ENCODE measurements at regions not wholly inside any gene's neighbourhood (a gene's known extent, or its start where the extent isn't known, plus 50 kb on each side); places are given as distances from the start of the nearest gene placed in this dataset.

DNA sequence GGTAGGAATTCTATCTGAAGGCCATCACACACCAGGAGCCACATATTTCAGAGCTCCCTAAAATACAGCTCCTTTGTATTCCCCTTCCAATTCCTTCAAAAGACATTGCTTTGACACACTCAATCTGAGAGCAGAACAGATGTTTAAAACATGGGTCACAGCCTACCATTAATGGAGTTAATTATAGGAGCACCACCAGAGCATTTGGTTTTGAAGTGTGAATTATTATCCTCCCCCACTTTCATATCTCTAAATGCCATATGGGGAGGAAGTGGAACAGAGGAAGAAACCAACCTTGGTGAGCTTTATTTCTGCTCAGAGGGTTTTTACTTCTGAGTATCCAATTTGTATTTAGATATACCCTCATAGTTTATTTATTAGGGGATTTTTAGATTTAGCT, 50.7 kb upstream of the TNFRSF21 start:
- DNase-seq (no peak), ATAC-seq (replicated peaks) (peak; percentile 70 to 76)
- H3K9me3 Mint-ChIP-seq, result peaks cover 0 to 2% of the 10 kb centered on the region in 2 donors
- no peaks in the 10 kb centered on the region for H3K36me3 Mint-ChIP-seq
- H3K27me3 Mint-ChIP-seq, result no peaks in the 10 kb centered on the region
- H3K27ac Mint-ChIP-seq, result no peak overlapping the region
- H3K4me3 Mint-ChIP-seq, result no peak overlapping the region
- peaks cover 24 to 48% of the 10 kb centered on the region in 2 donors for H3K4me1 Mint-ChIP-seq

DNA sequence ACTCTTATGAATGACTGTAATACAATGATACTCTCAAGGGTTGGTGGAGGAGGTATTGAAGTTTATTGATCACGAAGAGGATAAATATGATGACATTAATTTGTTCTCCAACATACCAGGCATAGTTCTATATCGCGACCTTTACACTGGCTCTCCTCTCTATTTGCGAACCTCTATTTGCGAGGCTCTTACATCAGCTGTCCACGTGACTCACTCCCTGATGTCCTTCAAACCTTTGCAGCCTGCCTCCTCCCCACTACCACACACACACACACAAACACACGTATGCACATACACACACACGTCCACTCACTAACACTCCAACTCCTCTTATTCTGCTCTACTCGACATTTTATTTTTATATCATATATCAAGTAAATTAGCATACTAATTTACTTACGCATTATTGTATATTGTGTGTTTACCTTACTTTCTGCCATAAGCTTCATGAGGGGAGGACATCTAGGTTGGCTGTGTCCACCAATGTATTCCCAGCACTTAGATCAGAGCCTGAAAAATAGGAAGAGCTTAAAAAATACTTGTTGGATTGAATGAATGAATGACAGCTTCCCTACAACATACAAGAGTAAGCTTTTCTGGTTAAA, 53.3 kb upstream of the TNFRSF21 start:
- DNase-seq (no peak), ATAC-seq (replicated peaks) (no peak)
- no peaks in the 10 kb centered on the region for H3K36me3 Mint-ChIP-seq
- peaks cover 0 to 2% of the 10 kb centered on the region in 2 donors for H3K9me3 Mint-ChIP-seq
- H3K4me1 Mint-ChIP-seq, result peaks cover 17 to 39% of the 10 kb centered on the region in 2 donors
- no peak overlapping the region for H3K4me3 Mint-ChIP-seq
- H3K27ac Mint-ChIP-seq, result no peak overlapping the region
- H3K27me3 Mint-ChIP-seq, result no peaks in the 10 kb centered on the region

DNA sequence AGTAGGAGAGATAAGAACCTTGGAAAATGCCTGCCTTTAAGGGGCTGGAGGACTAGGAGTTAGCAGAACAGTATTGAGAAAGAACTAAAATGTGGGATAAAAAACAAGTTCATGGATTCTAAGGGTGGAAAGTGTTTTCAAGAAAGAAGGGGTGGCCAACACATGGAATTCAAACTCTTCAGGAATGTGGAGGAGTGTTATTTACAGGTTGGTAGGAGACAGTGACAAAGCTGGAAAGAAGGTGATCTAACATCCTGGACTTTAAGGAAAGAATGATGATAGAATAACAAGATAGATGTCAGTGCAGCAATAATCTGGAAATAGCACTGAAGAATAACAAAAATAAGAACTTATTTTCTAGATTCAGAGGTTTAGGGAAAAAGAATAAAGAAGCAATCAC, 54.0 kb upstream of the TNFRSF21 start:
- ATAC-seq (replicated peaks) (no peak), DNase-seq (no peak)
- peaks cover 0 to 2% of the 10 kb centered on the region in 2 donors for H3K9me3 Mint-ChIP-seq
- no peak overlapping the region for H3K4me3 Mint-ChIP-seq
- no peaks in the 10 kb centered on the region for H3K27me3 Mint-ChIP-seq
- peaks cover 12 to 31% of the 10 kb centered on the region in 2 donors for H3K4me1 Mint-ChIP-seq
- no peak overlapping the region for H3K27ac Mint-ChIP-seq
- no peaks in the 10 kb centered on the region for H3K36me3 Mint-ChIP-seq

DNA sequence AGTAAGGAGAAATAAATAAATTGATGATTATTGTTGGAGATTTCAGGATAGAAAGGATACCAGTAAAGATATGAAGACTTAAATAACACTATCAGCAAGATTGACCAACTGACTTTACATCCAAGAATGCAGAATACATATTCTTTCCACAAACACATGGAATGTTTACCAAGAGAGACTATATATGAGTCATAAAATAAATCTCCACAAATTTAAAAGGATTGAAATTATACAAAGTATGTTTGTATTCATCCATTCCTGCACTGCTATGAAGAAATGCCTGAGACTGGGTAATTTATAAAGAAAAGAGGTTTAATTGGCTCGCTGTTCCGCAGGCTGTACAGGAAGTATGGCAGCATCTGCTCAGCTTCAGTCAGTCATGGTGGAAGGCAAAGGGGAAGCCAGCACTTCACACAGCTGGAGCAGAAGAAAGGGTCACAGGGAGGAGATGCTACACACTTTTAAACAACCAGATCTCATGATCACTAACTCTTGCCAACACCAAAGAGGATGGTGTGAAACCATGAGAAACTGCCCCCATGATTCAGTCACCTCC, 56.7 kb upstream of the TNFRSF21 start:
- Mint-ChIP-seq H3K4me3 (no peak overlapping the region), H3K9me3 (no peaks in the 10 kb centered on the region), H3K27ac (no peak overlapping the region), H3K36me3 (no peaks in the 10 kb centered on the region), H3K27me3 (no peaks in the 10 kb centered on the region), H3K4me1 (peaks cover 0 to 5% of the 10 kb centered on the region in 2 donors)
- no peak for ATAC-seq (replicated peaks)
- DNase-seq, result no peak

DNA sequence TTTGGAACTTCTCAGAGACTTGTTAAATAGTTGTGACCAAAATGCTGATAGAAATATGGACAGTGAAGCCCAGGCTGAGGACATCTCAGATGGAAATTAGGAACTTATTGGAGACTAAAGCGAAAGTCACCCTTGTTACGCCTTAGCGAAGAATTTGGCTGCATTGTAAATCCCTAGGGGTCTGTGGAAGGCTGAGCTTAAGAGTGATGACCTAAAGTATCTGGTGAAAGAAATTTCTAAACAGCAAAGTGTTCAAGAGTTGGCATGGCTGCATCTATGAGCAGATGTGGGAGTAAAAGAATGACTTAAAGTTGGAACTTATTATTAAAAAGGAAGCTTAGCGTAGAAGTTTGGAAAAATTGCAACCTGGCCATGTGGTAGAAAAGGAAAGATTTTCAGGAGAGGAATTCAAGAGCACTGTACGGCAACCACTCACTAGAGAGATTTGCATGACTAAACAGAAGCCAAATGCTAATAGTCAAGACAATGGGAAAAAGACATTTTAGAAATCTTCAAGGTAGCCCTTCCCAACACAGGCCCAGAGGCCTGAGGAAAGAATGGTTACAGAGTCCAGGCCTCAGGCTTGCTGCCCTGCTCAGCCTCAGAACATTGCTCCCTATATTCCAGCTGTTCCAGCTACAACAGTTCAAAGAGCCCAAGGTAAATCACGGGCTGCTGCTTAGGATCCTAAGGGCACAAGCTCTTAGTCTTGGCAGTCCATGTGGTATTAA, 61.6 kb upstream of the TNFRSF21 start:
- H3K9me3 Mint-ChIP-seq, result peaks cover 0 to 2% of the 10 kb centered on the region in 2 donors
- H3K27me3 Mint-ChIP-seq, result no peaks in the 10 kb centered on the region
- ATAC-seq (replicated peaks), result no peak
- H3K36me3 Mint-ChIP-seq, result no peaks in the 10 kb centered on the region
- H3K27ac Mint-ChIP-seq, result no peak overlapping the region
- DNase-seq, result no peak
- peaks cover 3 to 10% of the 10 kb centered on the region in 2 donors for H3K4me1 Mint-ChIP-seq
- H3K4me3 Mint-ChIP-seq, result no peak overlapping the region

DNA sequence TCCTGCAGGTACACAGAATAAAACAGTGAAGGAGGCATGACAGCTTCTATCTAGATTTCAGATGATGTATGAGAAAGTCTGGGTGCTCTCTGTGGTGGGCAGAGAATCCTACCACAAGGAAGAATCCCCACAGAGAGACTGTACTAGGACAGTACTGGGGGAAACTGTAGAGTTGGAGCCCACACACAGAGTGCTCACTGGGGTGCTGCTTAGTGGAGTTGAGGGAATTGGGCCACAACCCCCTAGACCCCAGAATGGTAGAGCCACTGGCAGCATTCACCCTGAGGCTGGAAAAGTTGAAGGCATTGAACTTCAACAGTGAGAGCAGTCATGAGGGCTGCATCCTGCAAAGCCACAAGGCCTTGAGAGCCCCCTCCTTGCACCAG, 62.2 kb upstream of the TNFRSF21 start:
- H3K4me1 Mint-ChIP-seq, result peaks cover 5 to 10% of the 10 kb centered on the region in 2 donors
- H3K4me3 Mint-ChIP-seq, result no peak overlapping the region
- H3K36me3 Mint-ChIP-seq, result no peaks in the 10 kb centered on the region
- no peak for DNase-seq
- no peak for ATAC-seq (replicated peaks)
- no peak overlapping the region for H3K27ac Mint-ChIP-seq
- peaks cover 0 to 5% of the 10 kb centered on the region in 2 donors for H3K27me3 Mint-ChIP-seq
- H3K9me3 Mint-ChIP-seq, result peaks cover 0 to 2% of the 10 kb centered on the region in 2 donors

DNA sequence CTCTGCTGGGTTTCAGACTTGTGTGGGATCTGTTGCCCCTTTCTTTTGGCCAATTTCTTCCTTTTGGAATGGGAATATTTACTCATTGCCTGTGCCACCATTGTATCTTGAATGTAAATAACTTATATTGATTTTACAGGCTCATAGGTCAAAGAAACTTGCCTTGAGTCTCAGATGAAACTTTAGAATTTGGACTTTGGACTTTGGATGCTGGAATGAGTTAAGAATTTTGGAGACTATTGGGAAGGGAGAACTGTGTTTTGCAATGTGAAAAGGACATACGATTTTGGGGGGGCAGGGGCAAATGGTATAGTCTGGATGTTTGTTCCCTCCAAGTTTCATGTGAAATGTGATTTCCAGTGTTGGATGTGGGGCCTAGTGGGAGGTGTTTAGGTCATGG, 62.6 kb upstream of the TNFRSF21 start:
- Mint-ChIP-seq H3K27ac (no peak overlapping the region), H3K9me3 (peaks cover 0 to 2% of the 10 kb centered on the region in 2 donors), H3K4me1 (peaks cover 5 to 10% of the 10 kb centered on the region in 2 donors), H3K36me3 (no peaks in the 10 kb centered on the region), H3K4me3 (no peak overlapping the region), H3K27me3 (peaks cover 0 to 7% of the 10 kb centered on the region in 2 donors)
- no peak for DNase-seq
- ATAC-seq (replicated peaks), result no peak

DNA sequence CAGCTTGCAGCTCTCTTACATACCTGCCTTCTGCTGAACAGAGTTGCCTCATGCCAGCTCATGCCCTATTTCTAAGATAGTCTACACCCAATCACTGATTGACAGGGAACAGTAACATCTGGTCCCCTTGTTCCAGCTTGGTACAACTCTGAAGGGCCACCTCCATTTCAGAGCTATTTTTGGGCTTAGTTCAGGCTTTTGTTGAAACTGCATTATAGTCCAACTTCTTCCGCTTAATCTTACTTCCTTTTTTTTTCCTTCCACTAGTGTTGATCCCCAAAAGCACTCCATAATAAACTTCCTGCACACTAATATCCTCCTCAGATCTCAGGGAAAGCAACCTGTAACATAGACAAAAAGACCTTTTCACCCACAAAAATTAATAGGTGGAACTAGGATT, 65.7 kb upstream of the TNFRSF21 start:
- H3K4me1 Mint-ChIP-seq, result peaks cover 5 to 10% of the 10 kb centered on the region in 2 donors
- H3K9me3 Mint-ChIP-seq, result peaks cover 0 to 2% of the 10 kb centered on the region in 2 donors
- H3K4me3 Mint-ChIP-seq, result no peak overlapping the region
- ATAC-seq (replicated peaks) (no peak), DNase-seq (no peak)
- peaks cover 10 to 16% of the 10 kb centered on the region in 2 donors for H3K27me3 Mint-ChIP-seq
- no peak overlapping the region for H3K27ac Mint-ChIP-seq
- no peaks in the 10 kb centered on the region for H3K36me3 Mint-ChIP-seq

DNA sequence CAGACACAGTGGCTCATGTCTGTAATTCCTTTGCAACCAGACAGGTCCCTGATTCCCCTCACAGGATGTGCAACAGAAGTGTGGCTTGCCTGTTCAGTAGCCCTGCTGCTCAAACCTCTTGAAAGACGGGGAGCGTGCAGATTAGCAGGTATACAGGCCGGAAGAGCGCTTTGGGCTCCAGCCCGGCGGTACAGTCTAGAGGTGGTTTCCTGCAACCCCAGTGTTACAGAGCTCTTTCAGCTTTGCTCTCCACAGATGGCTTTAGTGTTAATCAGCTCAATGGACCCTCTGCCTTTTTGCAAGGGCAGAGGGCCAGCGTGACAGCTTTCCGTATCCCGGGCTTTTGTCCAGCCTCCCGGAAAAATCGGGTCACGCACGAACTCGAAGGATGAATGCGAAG, 67.2 kb upstream of the TNFRSF21 start:
- peak; percentile 53 to 62 for ATAC-seq (replicated peaks)
- peak overlapping the region; percentile 70 for H3K27ac Mint-ChIP-seq

DNA sequence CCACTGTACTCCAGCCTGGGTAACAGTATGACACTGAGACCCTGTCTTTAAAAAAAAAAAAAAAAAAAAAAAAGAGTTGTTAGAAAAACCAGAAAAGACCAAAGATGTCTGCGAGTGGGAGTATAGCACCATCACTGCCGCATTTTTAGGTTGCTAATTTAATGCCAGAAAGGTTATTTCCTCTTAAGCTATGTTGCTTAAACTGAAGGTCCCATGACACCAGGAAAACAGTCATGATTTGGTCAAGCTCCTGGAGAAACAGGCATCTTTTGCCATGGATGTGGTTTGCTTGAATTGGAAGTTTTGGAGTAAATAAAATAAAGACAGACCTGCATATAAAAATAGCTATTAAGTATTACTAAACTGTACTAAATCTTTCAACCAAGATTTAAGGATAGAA, 68.3 kb upstream of the TNFRSF21 start:
- DNase-seq, result no peak
- no peaks in the 10 kb centered on the region for H3K9me3 Mint-ChIP-seq

More for the DNA sequence above, 67.2 kb upstream of the TNFRSF21 start:
- peaks cover 17 to 19% of the 10 kb centered on the region in 2 donors for H3K27me3 Mint-ChIP-seq
- peaks cover 0 to 2% of the 10 kb centered on the region in 2 donors for H3K9me3 Mint-ChIP-seq
- no peak overlapping the region for H3K4me3 Mint-ChIP-seq
- DNase-seq, result no peak
- H3K36me3 Mint-ChIP-seq, result no peaks in the 10 kb centered on the region
- peaks cover 5 to 10% of the 10 kb centered on the region in 2 donors for H3K4me1 Mint-ChIP-seq

DNA sequence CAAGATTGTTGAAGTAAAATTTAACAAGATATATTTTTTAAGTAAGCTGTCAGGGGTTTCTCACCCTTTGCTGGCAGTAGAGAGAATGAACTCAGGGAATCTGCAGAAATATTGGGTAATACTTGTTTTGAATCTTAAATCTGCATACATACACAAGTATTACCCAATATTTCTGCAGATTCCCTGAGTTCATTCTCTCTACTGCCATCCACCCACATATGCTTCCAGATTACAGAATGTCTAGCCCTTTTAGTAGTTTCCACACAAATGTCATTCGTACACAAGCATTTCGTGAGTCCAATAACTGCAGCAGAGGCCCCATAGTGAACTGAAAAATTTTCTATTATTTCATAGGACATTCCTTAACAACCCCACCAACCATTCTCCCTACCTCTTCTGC, 69.6 kb upstream of the TNFRSF21 start:
- H3K4me1 Mint-ChIP-seq, result peaks cover 5 to 10% of the 10 kb centered on the region in 2 donors
- H3K27me3 Mint-ChIP-seq, result peaks cover 21 to 25% of the 10 kb centered on the region in 2 donors
- H3K36me3 Mint-ChIP-seq, result peaks cover 0 to 4% of the 10 kb centered on the region in 2 donors
- H3K9me3 Mint-ChIP-seq, result peaks cover 5 to 6% of the 10 kb centered on the region in 2 donors
- no peak overlapping the region for H3K27ac Mint-ChIP-seq
- DNase-seq, result no peak
- no peak for ATAC-seq (replicated peaks)
- H3K4me3 Mint-ChIP-seq, result no peak overlapping the region

More for the DNA sequence above, 68.3 kb upstream of the TNFRSF21 start:
- no peak overlapping the region for H3K27ac Mint-ChIP-seq
- H3K4me3 Mint-ChIP-seq, result no peak overlapping the region
- H3K4me1 Mint-ChIP-seq, result peaks cover 5 to 10% of the 10 kb centered on the region in 2 donors
- ATAC-seq (replicated peaks), result no peak
- H3K27me3 Mint-ChIP-seq, result peaks cover 17 to 19% of the 10 kb centered on the region in 2 donors
- H3K36me3 Mint-ChIP-seq, result no peaks in the 10 kb centered on the region

DNA sequence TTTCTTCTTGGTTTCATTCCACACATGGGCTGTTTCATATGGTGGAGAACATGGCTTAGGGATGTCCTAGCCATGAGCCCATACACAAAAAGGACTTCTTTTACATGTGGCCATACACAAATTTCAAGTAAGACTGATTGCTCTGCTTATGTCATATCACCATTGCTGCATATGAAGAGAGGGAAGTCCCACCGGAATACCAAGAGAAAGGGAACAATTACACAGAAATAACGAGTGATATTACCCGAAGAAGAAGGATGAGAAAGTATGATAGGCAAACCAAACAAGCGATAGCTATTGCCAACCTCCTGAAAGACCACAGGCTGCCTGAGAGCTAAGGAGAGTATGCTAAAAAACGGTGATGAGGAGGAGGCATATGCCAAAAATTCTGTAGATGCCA, 70.5 kb upstream of the TNFRSF21 start:
- H3K4me3 Mint-ChIP-seq, result no peak overlapping the region
- ATAC-seq (replicated peaks), result no peak
- DNase-seq, result no peak

DNA sequence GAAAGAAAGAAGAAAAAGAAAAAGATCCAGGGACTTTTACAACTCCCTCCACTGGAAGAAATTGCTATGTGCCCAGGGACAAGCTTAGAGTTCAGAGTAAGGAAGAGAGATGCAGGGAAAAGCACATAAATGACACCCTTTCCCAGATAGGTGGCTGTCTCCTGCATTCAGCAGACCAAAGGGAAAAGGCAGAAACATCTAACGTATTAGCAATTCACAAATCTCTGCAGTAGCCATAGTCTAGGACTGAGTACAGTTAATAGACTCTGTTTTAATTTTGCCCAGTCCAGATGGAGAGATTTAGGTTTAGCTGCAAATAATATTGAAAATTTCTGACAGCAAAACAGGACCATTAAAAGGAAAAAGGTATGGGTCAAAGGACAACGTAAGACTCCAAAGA, 71.3 kb upstream of the TNFRSF21 start:
- H3K4me1 Mint-ChIP-seq, result peaks cover 0 to 2% of the 10 kb centered on the region in 2 donors
- peaks cover 0 to 4% of the 10 kb centered on the region in 2 donors for H3K36me3 Mint-ChIP-seq
- ATAC-seq (replicated peaks), result no peak
- peaks cover 8 to 9% of the 10 kb centered on the region in 2 donors for H3K9me3 Mint-ChIP-seq
- no peak for DNase-seq
- no peak overlapping the region for H3K4me3 Mint-ChIP-seq
- H3K27ac Mint-ChIP-seq, result no peak overlapping the region
- peaks cover 21 to 25% of the 10 kb centered on the region in 2 donors for H3K27me3 Mint-ChIP-seq

More for the DNA sequence above, 70.5 kb upstream of the TNFRSF21 start:
- Mint-ChIP-seq H3K27ac (no peak overlapping the region), H3K27me3 (peaks cover 21 to 25% of the 10 kb centered on the region in 2 donors), H3K4me1 (peaks cover 4 to 6% of the 10 kb centered on the region in 2 donors), H3K36me3 (peaks cover 0 to 4% of the 10 kb centered on the region in 2 donors), H3K9me3 (peaks cover 5 to 6% of the 10 kb centered on the region in 2 donors)

DNA sequence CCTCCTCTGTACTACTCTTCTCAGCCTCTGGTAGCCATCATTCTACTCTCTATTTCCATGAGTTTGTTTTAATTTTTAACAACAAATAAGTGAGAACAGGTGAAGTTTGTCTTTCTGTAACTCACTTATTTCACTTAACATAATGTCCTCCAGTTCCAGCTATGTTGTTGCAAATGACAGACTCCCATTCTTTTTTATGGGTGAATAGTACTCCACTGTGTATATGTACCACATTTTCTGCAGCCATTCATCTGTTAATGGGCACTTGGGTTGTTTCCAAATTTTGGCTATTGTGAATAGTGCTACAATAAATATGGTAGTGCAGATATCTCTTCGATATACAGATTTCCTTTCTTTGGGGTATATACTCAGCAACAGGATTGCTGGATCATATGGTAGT, 73.7 kb upstream of the TNFRSF21 start:
- ATAC-seq (replicated peaks) (no peak), DNase-seq (no peak)
- peaks cover 11 to 13% of the 10 kb centered on the region in 2 donors for H3K9me3 Mint-ChIP-seq
- H3K27me3 Mint-ChIP-seq, result peaks cover 14 to 25% of the 10 kb centered on the region in 2 donors
- H3K27ac Mint-ChIP-seq, result no peak overlapping the region
- peaks cover 0 to 4% of the 10 kb centered on the region in 2 donors for H3K36me3 Mint-ChIP-seq
- no peak overlapping the region for H3K4me3 Mint-ChIP-seq
- no peaks in the 10 kb centered on the region for H3K4me1 Mint-ChIP-seq

All from stimulated activated naive B cell treated with anti-CD40 and anti-IgM and Interleukin-4, amounts not matched to agents 10 μg/mL and 1 μg/mL and 100 μg/mL, for 72 hours (primary cell).